Keratinocyte (primary cell): ENCODE measurements at regions not wholly inside any gene's neighbourhood (a gene's known extent, or its start where the extent isn't known, plus 50 kb on each side); places are given as distances from the start of the nearest gene placed in this dataset.

Experiments
- CTCF ChIP-seq, 3 experiments: IDR thresholded peaks in 1 of 3; conservative IDR thresholded peaks in 1 of 3; optimal IDR thresholded peaks in 1 of 3; 2 replicates in 2 of 3; 3 replicates in 1 of 3; pipeline versions ENCODE3 to v1.5.1; 2011; ENCODE audit warnings: low read length in 3 of 3, mild to moderate bottlenecking in 3 of 3, moderate library complexity in 2 of 3, control low read depth in 1 of 3, inconsistent platforms in 1 of 3; ENCODE audit not compliant: insufficient read depth in 2 of 3; ENCODE audit errors: extremely low read depth in 1 of 3
- EZH2 ChIP-seq: IDR thresholded peaks from one replicate; pipeline ENCODE4 v1.6.1; 2012; ENCODE audit warnings: inconsistent platforms, mild to moderate bottlenecking, low read length, moderate library complexity

- TF ChIP-seq CTCF (optimal IDR thresholded peaks at IDR 0.05 in 1 of 3, IDR thresholded peaks at IDR 0.05 in 1 of 3, conservative IDR thresholded peaks at IDR 0.05 in 1 of 3; ENCODE audit: extremely low read depth in 1 of 3, insufficient read depth in 2 of 3, low read length in 3 of 3): no peak
- no peak for TF ChIP-seq EZH2
Observed at GRCh38 chr2:146985753-146986152, 859.1 kb upstream of the ACVR2A start.
